Adrenal gland (tissue), 9 donors: ENCODE measurements at regions not wholly inside any gene's neighbourhood (a gene's known extent, or its start where the extent isn't known, plus 50 kb on each side); places are given as distances from the start of the nearest gene placed in this dataset.

Experiments used
- DNase-seq, 7 donors: peaks; one replicate each; pipeline ENCODE4 v3.0.0-alpha.2; 2019 to 2020
- H3K27ac ChIP-seq, 5 donors: fragments of 200-600 bp; sonication (generic) in 4 of 5; 1 replicate in 3 of 5; 2 replicates in 2 of 5; pipeline versions ENCODE4 v1.5.1 to v1.8.0; 2016 to 2020; ENCODE audit warnings: mild to moderate bottlenecking in 1 of 5
- H3K27me3 ChIP-seq: fragments of 200-600 bp; 2 replicates; pipeline ENCODE4 v1.8.0; 2021
- H3K36me3 ChIP-seq, 2 donors: fragments of 200-600 bp; replicated peaks in 1 of 2; 1 replicate in 1 of 2; 2 replicates in 1 of 2; pipeline versions ENCODE4 v1.5.1 to v1.8.0; 2018 to 2022
- H3K4me1 ChIP-seq, 2 donors: fragments of 200-600 bp; replicated peaks in 1 of 2; 1 replicate in 1 of 2; 2 replicates in 1 of 2; pipeline versions ENCODE4 v1.5.1 to v1.8.0; 2018 to 2021
- H3K4me3 ChIP-seq, 4 donors: fragments of 200-600 bp; sonication (generic) in 3 of 4; one replicate each; pipeline ENCODE4 v1.5.1; 2016 to 2018
- H3K9me3 ChIP-seq, 3 donors: fragments of 200-600 bp; sonication (generic) in 1 of 3; replicated peaks in 1 of 3; 1 replicate in 2 of 3; 2 replicates in 1 of 3; pipeline versions ENCODE4 v1.5.1 to v1.8.0; 2016 to 2021
- CTCF ChIP-seq, 6 experiments: fragments of 450-650 bp in 4 of 6; fragments of 200-600 bp in 2 of 6; sonication (generic) in 1 of 6; IDR thresholded peaks; 1 replicate in 5 of 6; 2 replicates in 1 of 6; pipeline versions ENCODE4 v1.5.1 to v1.8.0; 2016 to 2021; ENCODE audit warnings: antibody characterized with exemption in 6 of 6, mild to moderate bottlenecking in 2 of 6, moderate library complexity in 1 of 6
- POLR2A ChIP-seq, 2 donors: fragments of 450-650 bp; IDR thresholded peaks; one replicate each; pipeline ENCODE4 v1.6.1; 2017; ENCODE audit warnings: antibody characterized with exemption in 2 of 2, mild to moderate bottlenecking in 2 of 2, moderate library complexity in 1 of 2
- WGBS, 4 donors: extraction: QIAGEN DNeasy Blood & Tissue Kit in 2 of 4; methylation state at CpG; one replicate each; pipeline versions ENCODE4 v1.1.5 to v1.1.7; 2013 to 2017; 5-methylcytosine and 5-hydroxymethylcytosine counted together
- intact Hi-C, 2 donors: fragments of 100-400 bp; cut with DNase I; formaldehyde crosslinking; loops; one replicate each; pipeline versions ENCODE4 v1.14.1 to v1.15.0; 2022 to 2023
- donor health status: healthy with polysubstance abuse.
- donor health status: Bipolar disorder and iron deficiency.
- donor health status: DM: yes; HTN: yes; CAD: no.
- donor health status: DM: no; HTN: no; CAD: no.
- donor health status: DM: no; HTN: no; CAD: no.

- no peak overlapping the region for H3K4me3 ChIP-seq
- no peaks in the 10 kb centered on the region for H3K27me3 ChIP-seq
- TF ChIP-seq CTCF (IDR thresholded peaks at IDR 0.05) (no peak), POLR2A (IDR thresholded peaks at IDR 0.05) (no peak)
- intact Hi-C loops = no loop called here
- 86 to 95% (median 91%) methylated on average over 3 of the region's 3 CpGs for WGBS, 4 donors
- DNase-seq = no peak
- H3K4me1 ChIP-seq = no peaks in the 10 kb centered on the region
- H3K9me3 ChIP-seq = no peaks in the 10 kb centered on the region
- H3K36me3 ChIP-seq = no peaks in the 10 kb centered on the region
- no peak overlapping the region for H3K27ac ChIP-seq
These were observed 500.6 kb upstream of the PROK2 start for GRCh38 chr3:72285502-72285901.

GRCh38 chr3:72284471-72284870, 499.5 kb upstream of the PROK2 start:
- DNase-seq = no peak
- Histone ChIP-seq H3K9me3 (no peaks in the 10 kb centered on the region), H3K27ac (no peak overlapping the region), H3K4me3 (no peak overlapping the region), H3K27me3 (no peaks in the 10 kb centered on the region), H3K4me1 (no peaks in the 10 kb centered on the region), H3K36me3 (no peaks in the 10 kb centered on the region)
- 71 to 89% (median 73%) methylated on average over 5 of the region's 5 CpGs for WGBS, 4 donors
- TF ChIP-seq CTCF (IDR thresholded peaks at IDR 0.05) = no peak
- no peak for TF ChIP-seq POLR2A (IDR thresholded peaks at IDR 0.05)
- intact Hi-C loops = no loop called here

- WGBS, 4 donors = 92 to 93% (median 92%) methylated on average over 3 of the region's 3 CpGs
These were observed 498.0 kb upstream of the PROK2 start for GRCh38 chr3:72282918-72283317.

GRCh38 chr3:72281551-72281950, 496.6 kb upstream of the PROK2 start:
- Histone ChIP-seq H3K27ac (no peak overlapping the region), H3K27me3 (no peaks in the 10 kb centered on the region), H3K36me3 (no peaks in the 10 kb centered on the region), H3K4me3 (no peak overlapping the region), H3K4me1 (no peaks in the 10 kb centered on the region), H3K9me3 (no peaks in the 10 kb centered on the region)
- DNase-seq = no peak
- 77 to 85% (median 81%) methylated on average over 5 of the region's 5 CpGs for WGBS, 4 donors
- intact Hi-C loops = no loop called here
- TF ChIP-seq POLR2A (IDR thresholded peaks at IDR 0.05) (no peak), CTCF (IDR thresholded peaks at IDR 0.05) (no peak)

More at GRCh38 chr3:72282918-72283317, 498.0 kb upstream of the PROK2 start:
- H3K9me3 ChIP-seq = no peaks in the 10 kb centered on the region
- no peaks in the 10 kb centered on the region for H3K36me3 ChIP-seq
- TF ChIP-seq POLR2A (IDR thresholded peaks at IDR 0.05) (no peak), CTCF (IDR thresholded peaks at IDR 0.05) (no peak)
- DNase-seq = no peak
- H3K4me3 ChIP-seq = no peak overlapping the region
- intact Hi-C loops = no loop called here
- H3K4me1 ChIP-seq = no peaks in the 10 kb centered on the region
- H3K27ac ChIP-seq = no peak overlapping the region
- no peaks in the 10 kb centered on the region for H3K27me3 ChIP-seq
